NOMO-1 treated with DMSO at 0.1 percent for 48 hours (cell line): ENCODE measurements at regions not wholly inside any gene's neighbourhood (a gene's known extent, or its start where the extent isn't known, plus 50 kb on each side); places are given as distances from the start of the nearest gene placed in this dataset.
A peak's percentile ranks its signal among the peaks of the same experiment; 100 is the strongest.

Experiments used
- DNase-seq: peaks from one replicate; lab custom pipeline; 2025; ENCODE audit not compliant: unreplicated experiment; lab: John Stamatoyannopoulos, UW

DNA sequence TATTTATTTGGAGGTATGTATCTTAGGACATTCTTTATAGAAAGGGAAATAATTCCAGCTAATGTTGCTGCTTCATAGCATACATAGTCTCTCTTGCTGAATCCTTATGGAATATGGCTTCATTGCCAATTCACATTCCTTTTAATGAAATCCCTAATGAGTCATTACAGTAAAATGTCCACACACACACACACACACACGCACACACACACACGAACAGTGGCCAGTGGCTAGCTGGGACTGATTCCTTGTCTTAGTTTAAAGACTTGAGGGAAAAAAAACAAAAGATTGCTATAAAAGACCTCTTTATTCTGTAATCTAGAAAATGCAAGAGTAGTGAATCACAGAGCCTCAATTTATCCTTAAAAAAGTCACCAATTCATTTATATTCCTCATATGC lies 301.6 kb downstream of the SLITRK6 start:
- no peak for DNase-seq

GRCh38 chr13:85492283-85492682 lies 306.9 kb downstream of the SLITRK6 start:
- DNase-seq = no peak

GRCh38 chr13:85486663-85487062 lies 312.6 kb downstream of the SLITRK6 start:
- DNase-seq = no peak

- no peak for DNase-seq
Observed at GRCh38 chr13:85473144-85473543, 326.1 kb downstream of the SLITRK6 start.

DNA sequence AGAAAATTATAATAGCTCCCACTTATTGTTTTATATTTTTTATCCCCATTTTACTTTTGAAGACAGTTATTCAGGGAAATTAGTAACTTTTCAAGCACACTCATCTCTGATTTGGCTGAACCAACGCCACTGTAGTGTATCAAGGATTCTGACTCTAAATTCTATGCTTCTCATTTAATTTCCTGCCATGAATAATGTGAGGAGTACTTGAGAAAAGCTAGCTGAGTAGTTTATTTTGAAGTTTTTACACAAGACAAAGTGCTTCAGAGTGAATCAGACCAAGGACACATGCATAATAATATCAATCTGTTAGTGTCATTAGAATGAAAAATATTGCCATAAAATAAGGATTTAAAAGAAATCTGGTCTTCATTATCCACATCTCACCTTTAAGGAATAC lies 329.9 kb downstream of the SLITRK6 start:
- DNase-seq = no peak

DNA sequence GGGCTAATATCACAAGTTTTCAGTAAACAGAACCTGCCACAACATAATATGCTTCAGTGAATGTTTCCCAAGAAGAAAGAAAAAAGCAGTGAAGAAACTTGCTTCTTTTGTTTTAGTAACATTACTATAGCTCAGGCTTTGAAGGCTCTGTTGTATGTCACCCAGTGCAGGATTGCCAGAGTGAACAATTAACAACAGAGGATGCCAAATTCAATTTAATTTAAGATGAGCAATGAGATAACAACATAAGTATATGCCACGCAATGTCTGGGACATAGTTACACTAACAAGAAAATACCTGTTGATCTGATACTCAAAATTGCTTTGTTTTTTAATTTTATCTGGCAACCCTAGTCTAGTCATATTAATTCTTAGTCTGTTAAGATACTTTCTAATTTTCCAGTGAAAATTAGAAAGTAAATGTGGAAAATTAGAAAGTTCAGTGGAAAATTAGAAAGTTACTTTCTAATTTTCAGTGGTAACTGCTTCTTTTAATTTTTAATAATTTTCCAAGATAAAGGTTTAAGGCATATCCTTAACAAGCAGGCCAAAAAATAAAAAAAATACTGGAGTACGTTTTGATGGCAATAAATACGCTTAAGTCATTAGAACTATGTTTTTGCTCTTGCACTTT lies 336.3 kb downstream of the SLITRK6 start:
- DNase-seq = no peak

GRCh38 chr13:85461621-85462020 lies 337.6 kb downstream of the SLITRK6 start:
- DNase-seq = no peak

- no peak for DNase-seq
Observed at GRCh38 chr13:85445534-85445933, 353.7 kb downstream of the SLITRK6 start.

- DNase-seq = no peak
Observed at GRCh38 chr13:85441975-85442374, 357.2 kb downstream of the SLITRK6 start.

- peak; percentile 47 for DNase-seq
Observed at GRCh38 chr13:85441364-85441763, 357.9 kb downstream of the SLITRK6 start.

GRCh38 chr13:85436029-85436428 lies 363.2 kb downstream of the SLITRK6 start:
- DNase-seq = no peak

DNA sequence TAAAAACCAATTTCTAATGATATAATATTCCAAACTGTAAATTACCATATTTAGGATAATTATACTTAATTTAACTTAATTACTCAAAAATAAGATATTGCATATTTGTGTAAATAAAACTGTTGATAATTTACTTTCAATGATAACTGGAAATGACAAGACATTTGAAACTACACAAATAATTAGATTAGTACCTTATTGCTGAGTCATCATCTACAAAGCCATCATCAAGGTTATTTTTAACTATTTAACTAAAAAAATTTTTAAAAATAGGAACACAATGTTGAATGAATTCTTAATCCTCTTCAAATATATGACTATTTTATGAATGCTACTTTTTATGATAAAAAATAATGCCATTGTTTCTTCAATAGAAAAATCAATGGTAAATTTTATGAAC lies 364.3 kb downstream of the SLITRK6 start:
- no peak for DNase-seq

- DNase-seq = no peak
Observed at GRCh38 chr13:85432881-85433280, 366.3 kb downstream of the SLITRK6 start.

DNA sequence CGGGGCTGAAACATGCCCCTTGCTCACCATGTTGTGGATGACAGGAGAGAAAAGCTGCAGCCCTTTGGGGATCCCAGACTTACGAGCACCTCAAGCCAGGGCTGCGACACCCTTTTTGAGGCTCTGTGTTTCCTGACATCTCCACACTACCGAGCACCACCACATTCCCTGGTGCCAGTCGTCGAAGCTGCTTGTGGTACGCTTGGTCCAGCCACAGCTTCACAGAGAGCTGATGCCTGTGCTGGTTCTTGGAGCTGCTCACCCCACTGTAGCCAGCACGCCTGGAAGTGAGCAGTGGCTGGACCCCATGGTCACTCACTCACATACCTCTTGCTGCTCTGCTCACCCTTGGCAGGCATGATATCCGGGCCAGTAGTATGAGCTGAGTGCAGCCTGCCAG lies 367.5 kb downstream of the SLITRK6 start:
- DNase-seq = no peak

DNA sequence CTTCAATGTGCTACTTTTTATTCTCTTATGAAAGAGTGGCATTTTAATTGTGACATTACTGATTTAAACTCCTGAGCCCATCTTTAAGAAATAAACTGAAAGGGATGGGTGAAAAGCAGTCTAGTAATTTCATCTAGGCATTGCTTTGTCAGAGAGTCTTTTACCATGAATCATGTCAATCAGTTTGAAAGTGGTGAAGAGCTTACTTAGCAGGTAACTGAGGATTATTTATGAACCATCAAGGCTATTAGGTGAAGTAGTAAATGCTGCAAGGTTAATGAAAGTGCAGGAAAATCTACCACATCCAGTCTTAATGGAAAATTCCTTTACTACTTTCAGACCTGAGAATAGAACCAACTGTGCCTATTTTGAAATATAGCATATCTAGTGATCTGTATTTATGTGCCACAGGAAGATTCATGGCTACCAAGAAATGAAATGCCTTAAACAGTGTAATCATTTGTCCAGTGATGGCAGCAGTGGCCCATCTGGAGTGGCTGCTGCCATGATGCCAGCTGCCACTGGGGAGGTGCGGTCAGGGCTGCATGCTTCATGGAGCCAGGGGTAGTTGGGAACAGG lies 368.9 kb downstream of the SLITRK6 start:
- no peak for DNase-seq

DNA sequence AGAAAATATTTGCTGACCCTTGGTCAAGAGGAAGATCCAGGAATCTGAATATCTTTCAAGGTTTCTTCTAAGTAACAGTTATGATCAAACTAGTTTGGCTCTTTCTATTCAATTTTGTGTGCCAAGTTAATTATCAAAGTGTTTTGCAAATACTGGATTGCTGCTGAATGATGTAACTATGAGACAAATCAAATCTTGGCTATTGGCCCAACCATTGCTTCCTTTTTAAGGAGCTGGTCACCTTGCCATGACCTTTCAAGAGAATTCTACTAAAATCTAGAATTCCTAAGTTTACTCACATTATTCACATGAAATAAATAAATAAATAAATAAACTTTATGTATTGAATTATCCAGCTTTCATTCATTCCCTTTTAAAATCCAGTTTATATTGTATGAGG lies 371.8 kb downstream of the SLITRK6 start:
- DNase-seq = no peak

- no peak for DNase-seq
Observed at GRCh38 chr13:85420136-85420535, 379.1 kb downstream of the SLITRK6 start.

DNA sequence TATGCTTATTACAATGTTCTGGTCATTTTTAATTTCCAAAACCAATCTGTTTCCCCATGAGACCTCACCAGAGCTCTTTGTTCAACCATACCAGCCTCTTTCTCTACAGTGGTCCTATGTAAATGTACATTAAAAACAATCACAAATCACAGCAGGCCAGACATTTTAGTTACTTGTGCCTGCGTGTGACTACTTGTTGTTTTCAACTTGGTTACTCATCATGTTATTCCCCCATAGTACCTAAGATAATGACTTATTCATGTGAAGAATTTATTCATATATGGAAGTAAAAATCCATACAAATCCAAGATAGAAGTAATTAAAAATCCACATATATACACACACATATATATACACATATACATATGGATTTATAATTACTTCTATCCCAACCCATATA lies 379.6 kb downstream of the SLITRK6 start:
- DNase-seq = no peak

DNA sequence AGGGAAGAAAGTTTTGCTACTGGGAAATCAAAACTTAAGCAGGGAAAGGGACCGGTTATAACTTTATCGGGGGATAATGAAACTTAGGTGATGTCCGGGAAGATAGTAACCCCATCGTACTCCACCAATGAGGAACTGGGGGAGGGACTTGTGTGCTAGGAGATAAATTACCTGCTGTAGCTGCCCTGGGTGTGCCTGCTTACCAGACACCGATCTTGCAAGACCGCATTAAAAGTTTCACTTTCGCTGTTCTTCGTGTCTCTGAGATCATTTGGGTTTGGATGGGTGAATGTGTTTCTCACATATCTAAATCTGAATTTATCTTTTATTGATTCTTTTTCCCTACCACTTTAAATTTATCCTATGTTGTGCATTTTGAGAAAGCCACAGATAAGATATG lies 381.4 kb downstream of the SLITRK6 start:
- DNase-seq = no peak

- DNase-seq = no peak
Observed at GRCh38 chr13:85413664-85414063, 385.6 kb downstream of the SLITRK6 start.

GRCh38 chr13:85412448-85412847 lies 386.8 kb downstream of the SLITRK6 start:
- no peak for DNase-seq

DNA sequence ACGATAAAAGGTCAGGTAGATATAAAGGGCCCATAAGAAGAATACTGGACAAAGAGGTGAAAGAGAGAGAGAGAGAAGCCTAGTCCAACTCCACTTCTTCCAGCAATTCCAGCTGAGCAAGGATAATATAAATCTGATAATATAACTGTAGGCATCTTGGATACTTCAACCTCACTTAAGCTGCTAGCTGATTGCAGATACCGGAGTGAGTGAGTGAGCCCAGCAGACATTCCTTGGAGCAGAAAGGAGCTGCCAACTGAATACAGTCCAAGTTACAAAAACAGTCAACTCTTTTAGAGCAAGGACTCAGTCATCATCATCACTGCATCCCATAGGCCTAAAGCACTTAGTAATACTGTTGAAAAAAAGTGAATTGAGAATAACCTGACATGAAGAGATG lies 387.6 kb downstream of the SLITRK6 start:
- no peak for DNase-seq

- no peak for DNase-seq
Observed at GRCh38 chr13:85408415-85408814, 390.8 kb downstream of the SLITRK6 start.
